ENCODE measurements at regions not wholly inside any gene's neighbourhood (a gene's known extent, or its start where the extent isn't known, plus 50 kb on each side); places are given as distances from the start of the nearest gene placed in this dataset.

DNA sequence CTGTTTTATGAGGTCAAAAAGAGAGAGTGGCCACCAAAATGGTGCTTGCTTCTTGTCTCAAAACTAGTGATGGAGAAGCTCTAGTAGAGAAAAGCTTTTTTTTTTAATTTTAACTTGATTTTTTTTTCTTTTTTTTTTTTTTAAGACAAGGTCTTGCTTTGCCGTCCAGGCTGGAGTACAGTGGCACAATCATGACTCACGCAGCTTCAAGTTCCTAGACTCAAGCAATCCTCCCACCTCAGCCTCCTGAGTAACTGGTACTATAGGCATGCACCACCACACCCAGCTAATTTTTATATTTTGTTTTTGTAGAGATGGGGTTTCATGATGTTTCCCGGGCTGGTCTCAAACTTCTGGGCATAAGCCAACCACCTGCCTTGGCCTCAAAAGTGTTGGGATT lies 279.0 kb downstream of the TBC1D4 start:
- H3K9me3 ChIP-seq (ENCODE audit: control insufficient read depth in 1 of 2, insufficient read depth in 1 of 2, low read length in 2 of 2) = peaks cover 5 to 9% of the 10 kb centered on the region in 2 experiments
- no peak overlapping the region for H3K27ac ChIP-seq (ENCODE audit: low read depth in 1 of 2, low read length in 2 of 2)
- H3K27me3 ChIP-seq (ENCODE audit: control insufficient read depth in 1 of 2, insufficient read depth in 2 of 2, low read length in 2 of 2) = peaks cover 3% of the 10 kb centered on the region in 2 experiments
- TF ChIP-seq, protein P1, sequence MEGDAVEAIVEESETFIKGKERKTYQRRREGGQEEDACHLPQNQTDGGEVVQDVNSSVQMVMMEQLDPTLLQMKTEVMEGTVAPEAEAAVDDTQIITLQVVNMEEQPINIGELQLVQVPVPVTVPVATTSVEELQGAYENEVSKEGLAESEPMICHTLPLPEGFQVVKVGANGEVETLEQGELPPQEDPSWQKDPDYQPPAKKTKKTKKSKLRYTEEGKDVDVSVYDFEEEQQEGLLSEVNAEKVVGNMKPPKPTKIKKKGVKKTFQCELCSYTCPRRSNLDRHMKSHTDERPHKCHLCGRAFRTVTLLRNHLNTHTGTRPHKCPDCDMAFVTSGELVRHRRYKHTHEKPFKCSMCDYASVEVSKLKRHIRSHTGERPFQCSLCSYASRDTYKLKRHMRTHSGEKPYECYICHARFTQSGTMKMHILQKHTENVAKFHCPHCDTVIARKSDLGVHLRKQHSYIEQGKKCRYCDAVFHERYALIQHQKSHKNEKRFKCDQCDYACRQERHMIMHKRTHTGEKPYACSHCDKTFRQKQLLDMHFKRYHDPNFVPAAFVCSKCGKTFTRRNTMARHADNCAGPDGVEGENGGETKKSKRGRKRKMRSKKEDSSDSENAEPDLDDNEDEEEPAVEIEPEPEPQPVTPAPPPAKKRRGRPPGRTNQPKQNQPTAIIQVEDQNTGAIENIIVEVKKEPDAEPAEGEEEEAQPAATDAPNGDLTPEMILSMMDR (IDR thresholded peaks at IDR 0.05) = no peak
- no peaks in the 10 kb centered on the region for H3K4me1 Mint-ChIP-seq (ENCODE audit: low read depth)
- ChIA-PET POLR2A (no interaction called here), CTCF (interaction anchor here (1.3 to 1.4 kb wide), 2 partner anchors 8 to 17 kb away, joined by 3 to 5 read pairs; no protein-coding TSS in a partner anchor)
- H3K36me3 ChIP-seq (ENCODE audit: insufficient read depth, low read length) = no peaks in the 10 kb centered on the region
- DNase-seq = no peak
- no peak overlapping the region for H3K4me3 Mint-ChIP-seq
- ATAC-seq (ENCODE audit: poor library complexity) = no peak
- peaks cover 7% of the 10 kb centered on the region for H3K9me3 Mint-ChIP-seq
- no peaks in the 10 kb centered on the region for H3K4me1 ChIP-seq (ENCODE audit: insufficient read depth, low read length)
- no peak overlapping the region for H3K27ac Mint-ChIP-seq
- no peaks in the 10 kb centered on the region for H3K36me3 Mint-ChIP-seq (ENCODE audit: low read depth)
- peaks cover 26% of the 10 kb centered on the region for H3K27me3 Mint-ChIP-seq
- intact Hi-C loops (cut with DNase I, micrococcal nuclease) = no loop called here
- no peak overlapping the region for H3K4me3 ChIP-seq (ENCODE audit: low read length)

- no peak overlapping the region for H3K27ac ChIP-seq (ENCODE audit: low read depth in 1 of 2, low read length in 2 of 2)
- ChIA-PET CTCF (no interaction called here), POLR2A (no interaction called here)
- H3K4me3 ChIP-seq (ENCODE audit: low read length) = no peak overlapping the region
- H3K27ac Mint-ChIP-seq = no peak overlapping the region
- no peak overlapping the region for H3K4me3 Mint-ChIP-seq
- H3K36me3 ChIP-seq (ENCODE audit: insufficient read depth, low read length) = no peaks in the 10 kb centered on the region
- ATAC-seq (ENCODE audit: poor library complexity) (no peak), DNase-seq (no peak)
- H3K9me3 Mint-ChIP-seq = no peaks in the 10 kb centered on the region
- H3K27me3 ChIP-seq (ENCODE audit: control insufficient read depth in 1 of 2, insufficient read depth in 2 of 2, low read length in 2 of 2) = peaks cover 3 to 8% of the 10 kb centered on the region in 2 experiments
- H3K4me1 Mint-ChIP-seq (ENCODE audit: low read depth) = no peaks in the 10 kb centered on the region
- H3K4me1 ChIP-seq (ENCODE audit: insufficient read depth, low read length) = no peaks in the 10 kb centered on the region
- H3K27me3 Mint-ChIP-seq = peaks cover 48% of the 10 kb centered on the region
- intact Hi-C loops (cut with DNase I, micrococcal nuclease) = no loop called here
- H3K9me3 ChIP-seq (ENCODE audit: control insufficient read depth in 1 of 2, insufficient read depth in 1 of 2, low read length in 2 of 2) = no peaks in the 10 kb centered on the region
- H3K36me3 Mint-ChIP-seq (ENCODE audit: low read depth) = no peaks in the 10 kb centered on the region
- TF ChIP-seq, protein P1 (IDR thresholded peaks at IDR 0.05) = no peak
Measured at GRCh38 chr13:75197803-75198202, 284.2 kb downstream of the TBC1D4 start.

- intact Hi-C loops (cut with DNase I, micrococcal nuclease) = no loop called here
- Histone ChIP-seq H3K27ac (ENCODE audit: low read depth in 1 of 2, low read length in 2 of 2) (no peak overlapping the region), H3K27me3 (ENCODE audit: control insufficient read depth in 1 of 2, insufficient read depth in 2 of 2, low read length in 2 of 2) (peaks cover 3 to 8% of the 10 kb centered on the region in 2 experiments), H3K4me1 (ENCODE audit: insufficient read depth, low read length) (no peaks in the 10 kb centered on the region), H3K9me3 (ENCODE audit: control insufficient read depth in 1 of 2, insufficient read depth in 1 of 2, low read length in 2 of 2) (no peaks in the 10 kb centered on the region), H3K4me3 (ENCODE audit: low read length) (no peak overlapping the region), H3K36me3 (ENCODE audit: insufficient read depth, low read length) (no peaks in the 10 kb centered on the region)
- DNase-seq (no peak), ATAC-seq (ENCODE audit: poor library complexity) (no peak)
- CTCF ChIA-PET = no interaction called here
- Mint-ChIP-seq H3K27me3 (peaks cover 47% of the 10 kb centered on the region), H3K4me1 (ENCODE audit: low read depth) (no peaks in the 10 kb centered on the region), H3K4me3 (no peak overlapping the region), H3K9me3 (no peaks in the 10 kb centered on the region), H3K36me3 (ENCODE audit: low read depth) (no peaks in the 10 kb centered on the region), H3K27ac (no peak overlapping the region)
- TF ChIP-seq, protein P1 (IDR thresholded peaks at IDR 0.05) = no peak
- POLR2A ChIA-PET = no interaction called here
Measured at GRCh38 chr13:75196147-75196837, 285.7 kb downstream of the TBC1D4 start.
